ENCODE measurements at regions not wholly inside any gene's neighbourhood (a gene's known extent, or its start where the extent isn't known, plus 50 kb on each side); places are given as distances from the start of the nearest gene placed in this dataset.

- no peak for TF ChIP-seq NFAT5 (CRISPR knock-in tag; IDR thresholded peaks at IDR 0.05)
- TF ChIP-seq TEF (CRISPR knock-in tag; IDR thresholded peaks at IDR 0.05) = no peak
- no peak for TF ChIP-seq SRY (CRISPR knock-in tag; IDR thresholded peaks at IDR 0.05)
- TF ChIP-seq ISX (CRISPR knock-in tag; conservative IDR thresholded peaks at IDR 0.05) = no peak
These were observed 101.6 kb upstream of the CARMIL1 start (continued) for GRCh38 chr6:25177500-25178028.

- in situ Hi-C loops (cut with HindIII; ENCODE audit: extremely low pct_ligation_motif_present, low pct_unique_long_range_greater_than_20kb) = no loop called here
- Histone ChIP-seq H3K79me2 (ENCODE audit: insufficient read depth, low read length) (no peaks in the 10 kb centered on the region), H3K36me3 (replicated peaks in 1 of 2; ENCODE audit: control insufficient read depth in 1 of 2, insufficient read depth in 2 of 2, low read length in 2 of 2) (no peaks in the 10 kb centered on the region), H3K27ac (ENCODE audit: extremely low read length, insufficient read depth, low read length) (no peak overlapping the region), H3K27me3 (ENCODE audit: control insufficient read depth in 1 of 2, insufficient read depth in 2 of 2, low read length in 2 of 2) (no peaks in the 10 kb centered on the region), H2AFZ (ENCODE audit: low read length) (no peak overlapping the region), H3K4me1 (ENCODE audit: insufficient read depth, low read length) (peaks cover 9% of the 10 kb centered on the region), H3K4me2 (ENCODE audit: low read depth, low read length) (no peak overlapping the region), H3K4me3 (replicated peaks in 1 of 3; ENCODE audit: insufficient read depth in 1 of 3, low read depth in 2 of 3, low read length in 3 of 3) (no peak overlapping the region), H4K20me1 (ENCODE audit: insufficient read depth, low read length) (no peaks in the 10 kb centered on the region), H3K9me3 (ENCODE audit: low read length) (no peaks in the 10 kb centered on the region), H3K9ac (ENCODE audit: insufficient read depth, low read depth, low read length) (no peak overlapping the region)
- TF ChIP-seq KDM1A (CRISPR knock-in tag; IDR thresholded peaks at IDR 0.05) (no peak), POGK (CRISPR knock-in tag; conservative IDR thresholded peaks at IDR 0.05) (no peak), ZNF331 (CRISPR knock-in tag; IDR thresholded peaks at IDR 0.05) (no peak), ZNF230 (CRISPR knock-in tag; IDR thresholded peaks at IDR 0.05) (no peak), ZNF432 (CRISPR knock-in tag; IDR thresholded peaks at IDR 0.05; ENCODE audit: borderline replicate concordance) (no peak)
- DNase-seq (ENCODE audit: low spot score) (no peak), FAIRE-seq (no peak), ATAC-seq (no peak)
- POLR2A ChIA-PET = no interaction called here
- 36% methylated on average over 8 of the region's 8 CpGs for WGBS (ENCODE audit: low lambda C conversion rate)
- intact Hi-C loops (cut with micrococcal nuclease; ENCODE audit: unreplicated experiment) = no loop called here
- CTCF ChIA-PET (ENCODE audit: low intra/inter-chr PET ratio, low total read pairs) = no interaction called here
- no TSS peak for BruUV-seq (replicated peaks)
These were observed 100.7 kb upstream of the CARMIL1 start for GRCh38 chr6:25178336-25179035.
